Suppressor macrophage treated with lipopolysaccharide for 1 hour (primary cell): ENCODE measurements at regions not wholly inside any gene's neighbourhood (a gene's known extent, or its start where the extent isn't known, plus 50 kb on each side); places are given as distances from the start of the nearest gene placed in this dataset.
"Not testable (repeated sequence)": the region's sequence is repeated elsewhere in the genome, so short reads cannot be mapped to it uniquely, and the experiment has no call there.

Experiments used
- DNase-seq, 3 donors: peaks; one replicate each; pipeline ENCODE4 v3.0.0-alpha.2; 2020 to 2022

DNA sequence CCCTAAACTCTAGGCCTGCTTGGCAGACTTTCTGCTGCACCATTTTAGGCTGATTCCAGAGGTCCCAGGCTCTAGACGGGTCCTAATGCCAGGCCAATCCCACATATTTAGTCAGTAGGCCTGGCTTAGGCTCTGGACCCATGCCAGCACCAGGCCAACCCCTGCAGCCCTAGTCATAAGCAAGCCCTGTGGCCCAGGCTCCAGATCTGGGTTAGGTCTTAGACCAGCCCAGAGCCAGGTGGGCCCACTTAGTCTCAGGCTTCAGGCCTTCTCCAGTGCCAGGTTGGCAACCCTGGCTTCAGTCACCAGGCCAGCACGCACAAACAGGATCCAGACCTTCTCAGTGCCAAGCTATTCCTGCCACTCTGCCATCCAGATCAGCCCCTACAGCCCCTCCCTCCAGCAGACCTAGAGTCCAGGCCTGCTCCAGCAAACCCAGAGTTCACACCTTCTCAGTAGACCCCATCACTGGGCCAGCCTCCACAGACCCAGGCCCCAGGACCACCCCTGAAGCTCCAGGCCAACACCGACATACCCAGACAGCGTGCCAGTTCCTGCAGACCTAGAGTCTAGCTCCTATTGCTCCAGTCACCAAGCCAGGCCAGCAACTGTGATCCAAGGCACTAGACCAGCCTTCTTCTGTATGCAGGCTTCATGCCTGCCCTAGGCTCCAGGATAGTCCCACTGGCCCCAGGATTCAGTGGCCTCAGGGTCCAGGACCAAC, 467.6 kb downstream of the RWDD3 start:
- no peak for DNase-seq

- no peak for DNase-seq
Measured at GRCh38 chr1:95703046-95703445, 469.0 kb downstream of the RWDD3 start.

- DNase-seq = no peak
Measured at GRCh38 chr1:95716097-95716496, 482.1 kb downstream of the RWDD3 start.

DNA sequence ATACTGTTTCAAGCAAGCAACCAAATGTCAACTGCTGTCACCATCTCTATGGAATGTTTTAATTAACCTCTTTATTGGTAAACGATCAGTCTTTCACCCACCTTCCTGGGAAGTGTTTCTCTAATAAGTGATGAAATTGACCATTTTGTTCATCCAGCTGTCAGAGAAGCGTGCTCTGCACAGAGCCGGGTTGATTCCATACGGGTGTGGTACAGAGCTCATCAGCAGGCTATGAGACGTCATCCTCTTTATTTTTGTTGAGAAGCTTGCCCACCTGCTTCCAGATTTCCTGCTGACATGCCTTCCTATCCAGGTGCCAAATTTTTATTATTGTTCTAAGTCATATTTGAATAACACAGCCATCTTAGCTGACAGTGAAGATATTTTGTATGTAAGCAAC, 482.5 kb downstream of the RWDD3 start:
- DNase-seq = no peak

DNA sequence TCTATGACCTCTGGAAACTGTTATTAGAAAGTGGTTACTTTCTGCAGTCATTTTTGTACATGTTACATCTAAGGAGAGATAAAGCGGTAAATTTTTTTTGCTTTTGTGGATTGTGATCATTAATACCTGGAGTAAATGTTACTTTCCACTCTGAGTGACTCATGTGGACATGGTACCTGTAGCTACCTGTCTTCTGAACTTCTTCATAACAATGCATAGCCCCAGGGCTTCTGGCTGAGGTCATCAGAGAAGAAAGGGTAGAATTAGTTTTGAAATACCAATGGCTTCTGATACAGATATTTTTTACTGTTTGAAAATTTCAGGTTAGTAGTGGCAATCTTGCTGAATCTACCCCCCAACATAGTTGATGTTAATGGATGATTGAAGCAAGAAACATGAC, 489.3 kb downstream of the RWDD3 start:
- DNase-seq = no peak

GRCh38 chr1:95728841-95729240, 494.8 kb downstream of the RWDD3 start:
- no peak for DNase-seq

DNA sequence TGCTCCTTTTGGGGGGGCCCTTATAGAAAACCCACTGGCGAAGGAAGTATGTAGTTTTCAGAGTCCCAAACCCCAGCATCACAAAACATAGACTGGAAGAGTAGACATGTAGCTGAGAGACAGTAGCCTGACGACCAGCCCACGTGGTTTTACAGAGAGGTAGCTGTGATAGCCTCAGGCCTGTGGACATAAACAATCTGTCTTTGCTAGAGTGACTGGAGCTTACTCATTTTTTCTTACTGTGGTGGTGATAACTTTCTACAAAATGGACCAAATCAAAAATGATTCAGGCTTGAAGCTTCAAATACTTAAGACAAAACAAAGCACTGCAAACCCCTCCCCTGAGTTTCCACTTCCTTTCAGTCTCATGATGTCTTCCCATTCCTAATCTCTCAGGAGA, 497.0 kb downstream of the RWDD3 start:
- DNase-seq = no peak

DNA sequence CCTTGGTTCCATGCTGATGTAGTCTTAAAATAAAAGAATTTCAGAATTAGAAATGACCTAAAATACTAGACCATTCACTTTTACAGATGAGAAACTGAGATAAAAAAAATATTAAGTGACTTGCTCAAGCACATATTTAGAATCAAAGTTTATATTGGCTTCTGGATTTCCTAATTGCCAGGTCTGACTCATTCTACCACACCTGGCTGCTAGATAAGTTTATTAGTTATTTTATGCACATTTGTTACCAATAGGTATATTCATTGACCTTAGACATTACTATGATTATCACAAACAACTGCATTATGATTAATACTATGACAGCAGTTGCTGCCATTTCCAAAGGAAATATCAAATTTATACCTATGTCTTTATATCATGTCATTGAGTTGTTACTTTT, 497.5 kb downstream of the RWDD3 start:
- no peak for DNase-seq

GRCh38 chr1:95733031-95733430, 499.0 kb downstream of the RWDD3 start:
- DNase-seq = no peak

GRCh38 chr1:95733671-95734070, 499.7 kb downstream of the RWDD3 start:
- no peak for DNase-seq

- DNase-seq = no peak
Measured at GRCh38 chr1:95734560-95734959, 500.6 kb downstream of the RWDD3 start.

- DNase-seq = no peak
Measured at GRCh38 chr1:95742591-95743089, 508.6 kb downstream of the RWDD3 start.

DNA sequence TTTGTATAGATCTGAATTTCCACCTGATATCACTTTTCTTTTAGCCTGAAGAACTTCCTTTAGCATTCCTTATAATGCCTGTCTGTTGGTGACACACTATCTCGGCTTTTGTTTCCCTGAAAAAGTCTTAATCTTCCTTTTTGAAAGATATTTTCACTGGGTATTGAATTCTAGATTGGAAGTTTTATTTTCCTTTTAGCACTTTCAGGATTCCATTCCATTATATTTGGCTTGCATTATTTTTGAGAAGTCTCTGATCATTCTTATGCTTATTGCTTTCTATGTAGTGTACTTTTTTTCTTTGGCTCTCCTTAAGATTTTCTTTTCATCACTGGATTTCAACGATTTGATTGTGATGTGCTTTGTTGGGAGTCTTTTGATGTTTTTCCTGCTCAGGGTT, 510.7 kb downstream of the RWDD3 start:
- no peak for DNase-seq

DNA sequence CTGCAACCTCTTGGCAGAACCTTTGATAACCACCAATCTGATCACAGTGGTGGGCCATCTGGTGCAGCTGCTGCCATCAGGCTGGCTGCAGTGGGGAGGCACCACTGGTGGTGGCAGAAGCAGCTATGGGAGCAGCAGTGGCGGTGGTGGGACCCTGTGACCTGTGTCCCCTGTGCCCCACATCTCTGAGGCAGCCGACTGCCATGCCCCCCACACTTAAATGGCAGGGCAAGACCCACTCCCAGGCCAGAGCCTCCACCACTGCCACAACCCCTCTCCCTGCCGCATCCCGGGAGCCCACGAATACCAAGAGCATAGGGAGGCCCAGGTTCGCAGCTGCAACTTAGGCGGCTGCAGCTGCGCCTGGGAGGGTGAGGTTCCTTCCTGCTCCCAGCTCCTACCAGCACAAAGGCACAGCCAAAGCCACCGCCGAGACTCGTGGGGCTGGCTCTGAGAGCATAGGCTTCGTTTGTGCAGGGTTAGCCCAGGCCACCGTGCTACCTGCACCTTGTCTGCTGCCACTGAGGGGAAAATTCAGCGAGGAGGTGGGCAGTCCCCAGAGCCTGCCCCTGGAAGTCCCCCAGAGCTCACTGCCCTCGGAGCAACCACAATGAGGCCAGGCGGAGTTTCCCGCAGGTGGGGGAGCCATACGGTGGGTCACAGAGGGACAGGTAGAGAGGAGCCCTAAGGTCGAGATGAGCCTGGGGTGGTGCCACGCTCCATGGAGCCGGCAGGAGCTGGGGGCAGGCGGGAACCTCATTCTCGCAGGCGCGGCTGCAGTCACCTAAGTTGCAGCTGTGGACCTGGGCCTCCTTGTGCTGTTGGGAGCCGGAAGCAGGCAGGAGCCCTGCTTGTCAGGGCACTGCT, 518.7 kb downstream of the RWDD3 start:
- no peak for DNase-seq

DNA sequence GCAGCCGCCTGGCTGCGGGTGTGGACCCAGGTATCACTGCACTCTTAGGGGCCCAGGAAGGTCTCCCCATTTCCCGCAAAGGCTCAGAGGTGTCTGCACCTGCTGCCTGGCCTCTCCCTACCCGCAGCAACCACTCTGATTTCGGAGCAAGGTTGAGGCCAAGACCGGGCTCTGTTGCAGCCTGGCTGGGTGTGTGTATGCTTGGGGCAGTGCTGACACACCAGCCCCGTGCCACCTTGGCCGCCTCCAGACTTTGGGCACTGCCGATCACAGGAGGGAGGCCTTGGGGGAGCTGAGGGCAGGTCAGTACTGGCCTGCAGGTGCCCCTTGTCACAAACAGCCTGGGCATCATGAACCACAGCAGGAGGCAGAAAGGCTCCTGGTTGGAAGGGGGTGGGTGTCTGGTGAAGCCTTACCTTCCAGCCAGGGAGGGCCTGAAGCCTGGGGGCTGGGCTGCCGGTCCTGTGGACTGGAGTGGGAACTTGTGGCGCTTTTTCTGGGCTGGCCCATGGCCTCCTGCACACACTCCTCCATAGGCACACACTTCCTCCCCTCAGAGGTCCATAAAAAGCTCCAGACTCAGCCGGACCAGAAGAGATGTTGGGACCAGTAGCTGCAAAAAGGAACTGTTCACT, 519.5 kb downstream of the RWDD3 start:
- DNase-seq = no peak

GRCh38 chr1:95754412-95754811, 520.4 kb downstream of the RWDD3 start:
- DNase-seq = no peak

GRCh38 chr1:95766036-95766435, 532.0 kb downstream of the RWDD3 start:
- no peak for DNase-seq

- no peak for DNase-seq
Measured at GRCh38 chr1:95770581-95770980, 536.6 kb downstream of the RWDD3 start.

- no peak for DNase-seq
Measured at GRCh38 chr1:95778217-95778616, 544.2 kb downstream of the RWDD3 start.

- no peak for DNase-seq
Measured at GRCh38 chr1:95780836-95781235, 546.8 kb downstream of the RWDD3 start.

DNA sequence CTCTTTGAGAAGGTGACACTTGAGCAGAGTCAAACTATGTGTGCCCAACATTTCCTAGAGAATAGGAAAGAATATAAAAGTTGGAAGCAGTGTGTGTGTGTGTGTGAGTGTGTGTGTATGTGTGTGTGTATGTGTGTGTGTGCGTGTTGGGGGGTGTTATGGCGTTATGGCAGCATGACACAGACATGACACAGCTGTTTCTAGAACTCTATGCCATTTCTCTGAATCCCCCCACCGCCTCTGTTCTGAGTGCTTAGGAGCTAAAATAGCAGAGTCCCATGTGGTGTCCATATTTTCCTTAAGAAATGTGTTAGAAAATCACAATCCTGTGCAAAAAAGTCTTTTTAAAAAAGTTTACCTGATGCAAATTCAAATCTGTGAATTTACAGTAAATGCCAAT, 556.1 kb downstream of the RWDD3 start:
- no peak for DNase-seq

- no peak for DNase-seq
Measured at GRCh38 chr1:95793893-95794292, 559.9 kb downstream of the RWDD3 start.

DNA sequence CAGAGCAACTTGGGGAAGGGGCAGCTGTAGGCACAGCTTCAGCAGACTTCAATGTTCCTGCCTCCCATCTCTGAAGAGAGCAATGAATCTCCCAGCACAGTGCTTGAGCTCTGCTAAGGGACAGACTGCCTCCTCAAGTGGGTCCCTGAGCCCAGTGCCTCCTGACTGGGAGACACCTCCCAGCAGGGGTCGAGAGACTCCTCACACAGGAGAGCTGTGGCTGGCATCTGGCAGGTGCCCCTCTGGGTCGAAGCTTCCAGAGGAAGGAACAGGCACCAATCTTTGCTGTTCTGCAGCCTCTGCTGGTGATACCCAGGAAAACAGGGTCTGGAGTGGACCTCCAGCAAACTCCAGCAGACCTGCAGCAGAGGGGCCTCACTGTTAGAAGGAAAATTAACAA, 563.8 kb downstream of the RWDD3 start:
- not testable (repeated sequence) for DNase-seq

- DNase-seq = no peak
Measured at GRCh38 chr1:95806171-95806570, 572.2 kb downstream of the RWDD3 start.
